HepG2 (cell line): ENCODE measurements at regions not wholly inside any gene's neighbourhood (a gene's known extent, or its start where the extent isn't known, plus 50 kb on each side); places are given as distances from the start of the nearest gene placed in this dataset.
A peak's percentile ranks its signal among the peaks of the same experiment; 100 is the strongest.

Source experiments
- ATAC-seq: fragments of 200-7000 bp; cut with Tn5 transposase; 3 replicates; pipeline ENCODE4 v1.9.1; 2020; ENCODE audit warnings: mild to moderate bottlenecking, moderate library complexity
- BruUV-seq: library from RNA; stranded (reverse); fragments of 400-500 nt; replicated peaks from 2 replicates; lab custom pipeline; 2021; lab: Mats Ljungman, UMichigan
- CTCF ChIA-PET: fragments of 300-600 bp; formaldehyde crosslinking; extraction: SDS; loops from one replicate; lab custom pipeline; 2021; ENCODE audit warnings: low total read pairs, inconsistent platforms, low intra/inter-chr PET ratio; lab: Yijun Ruan, JAX
- POLR2A ChIA-PET: fragments of 350-600 bp; sonication (Branson Sonifier 250); formaldehyde crosslinking; loops from one replicate; lab custom pipeline; 2020; ENCODE audit warnings: antibody characterized with exemption, inconsistent platforms; lab: Yijun Ruan, JAX
- DNase-seq: peaks from one replicate; pipeline ENCODE4 v3.0.0-alpha.2; 2015; ENCODE audit warnings: low spot score
- FAIRE-seq: peaks from 3 replicates; lab custom pipeline; 2011; peaks lifted over from hg19 to GRCh38; lab: Jason Lieb, UNC
- H2AFZ ChIP-seq: one replicate; pipeline ENCODE4 v1.6.1; 2011; ENCODE audit warnings: low read length, inconsistent platforms
- H3K27ac ChIP-seq: fragments of 300-600 bp; 3 replicates; pipeline ENCODE4 v1.8.0; 2011; ENCODE audit warnings: mixed run types, mild to moderate bottlenecking, mixed read lengths, low read length, inconsistent platforms; ENCODE audit not compliant: insufficient read depth; ENCODE audit errors: extremely low read length
- H3K27me3 ChIP-seq, 2 experiments: fragments of 200-600 bp in 1 of 2; 2 replicates in 1 of 2; 3 replicates in 1 of 2; pipeline versions ENCODE4 v1.6.0 to v1.8.0; 2011; ENCODE audit warnings: low read length in 2 of 2, mild to moderate bottlenecking in 2 of 2, moderate library complexity in 2 of 2, inconsistent platforms in 1 of 2; ENCODE audit not compliant: insufficient read depth in 2 of 2, control insufficient read depth in 1 of 2
- H3K36me3 ChIP-seq, 2 experiments: fragments of 200-600 bp in 1 of 2; replicated peaks in 1 of 2; 2 replicates in 1 of 2; 3 replicates in 1 of 2; pipeline versions ENCODE4 v1.5.1 to v1.8.0; 2011; ENCODE audit warnings: low read length in 2 of 2, inconsistent platforms in 1 of 2; ENCODE audit not compliant: insufficient read depth in 2 of 2, control insufficient read depth in 1 of 2
- H3K4me1 ChIP-seq: 2 replicates; pipeline ENCODE4 v1.5.1; 2012; ENCODE audit warnings: low read length, inconsistent platforms; ENCODE audit not compliant: insufficient read depth
- H3K4me2 ChIP-seq: 2 replicates; pipeline ENCODE4 v1.6.0; 2011; ENCODE audit warnings: low read depth, low read length, inconsistent platforms
- H3K4me3 ChIP-seq, 3 experiments: fragments of 200-600 bp in 1 of 3; sonication (generic), shearing (Covaris generic) in 1 of 3; replicated peaks in 1 of 3; 2 replicates each; pipeline ENCODE4 v1.5.1; 2011 to 2016; ENCODE audit warnings: low read length in 3 of 3, inconsistent platforms in 2 of 3, low read depth in 2 of 3, mild to moderate bottlenecking in 2 of 3, control low read depth in 1 of 3, mixed read lengths in 1 of 3; ENCODE audit not compliant: insufficient read depth in 1 of 3
- H3K79me2 ChIP-seq: one replicate; pipeline ENCODE4 v1.6.1; 2011; ENCODE audit warnings: low read length, inconsistent platforms; ENCODE audit not compliant: insufficient read depth
- H3K9ac ChIP-seq: 2 replicates; pipeline ENCODE4 v1.6.0; 2011; ENCODE audit warnings: mild to moderate bottlenecking, low read depth, low read length, inconsistent platforms; ENCODE audit not compliant: insufficient read depth
- H3K9me3 ChIP-seq: 2 replicates; pipeline ENCODE4 v1.5.1; 2012; ENCODE audit warnings: mild to moderate bottlenecking, low read length
- H4K20me1 ChIP-seq: 2 replicates; pipeline ENCODE4 v1.6.0; 2011; ENCODE audit warnings: inconsistent platforms, mild to moderate bottlenecking, low read length, moderate library complexity; ENCODE audit not compliant: insufficient read depth
- ELF3 ChIP-seq: IDR thresholded peaks from 2 replicates; pipeline ENCODE4 v1.6.1; 2016; ENCODE audit warnings: missing genetic modification reagents, missing compliant biosample characterization
- IRF2 ChIP-seq: IDR thresholded peaks from 2 replicates; pipeline ENCODE4 v1.6.1; 2018; ENCODE audit warnings: missing genetic modification reagents, missing compliant biosample characterization
- KLF12 ChIP-seq: sonication (generic); formaldehyde crosslinking; IDR thresholded peaks from 2 replicates; pipeline ENCODE4 v1.4.0; 2020; ENCODE audit warnings: missing genetic modification reagents, borderline replicate concordance
- PHF20 ChIP-seq: sonication (generic); formaldehyde crosslinking; IDR thresholded peaks from 2 replicates; pipeline ENCODE4 v1.5.0; 2020; ENCODE audit warnings: mild to moderate bottlenecking, missing genetic modification reagents
- RBM22 ChIP-seq: fragments of 200-400 bp; formaldehyde crosslinking; optimal IDR thresholded peaks from 2 replicates; pipeline ENCODE3; 2017; ENCODE audit warnings: mild to moderate bottlenecking, low read length, moderate library complexity
- SNRNP70 ChIP-seq: fragments of 200-400 bp; formaldehyde crosslinking; IDR thresholded peaks from 2 replicates; pipeline ENCODE4 v1.6.1; 2017; ENCODE audit warnings: mild to moderate bottlenecking, low read depth, low read length, moderate library complexity
- SOX13 ChIP-seq, 3 experiments: fragments of 450-650 bp in 1 of 3; sonication (generic) in 1 of 3; formaldehyde crosslinking in 1 of 3; IDR thresholded peaks in 2 of 3; conservative IDR thresholded peaks in 1 of 3; 2 replicates each; pipeline versions ENCODE4 v1.5.0 to v1.6.1; 2016 to 2020; ENCODE audit warnings: antibody characterized with exemption in 1 of 3, mild to moderate bottlenecking in 1 of 3, missing compliant biosample characterization in 1 of 3, missing genetic modification reagents in 1 of 3, moderate library complexity in 1 of 3
- TRIM24 ChIP-seq: sonication (generic); formaldehyde crosslinking; IDR thresholded peaks from 2 replicates; pipeline ENCODE4 v1.8.0; 2022; ENCODE audit warnings: mild to moderate bottlenecking, missing genetic modification reagents
- ZEB1 ChIP-seq: IDR thresholded peaks from 2 replicates; pipeline ENCODE4 v1.6.1; 2012; ENCODE audit warnings: mild to moderate bottlenecking, low read depth, inconsistent platforms; ENCODE audit not compliant: insufficient replicate concordance
- ZNF264 ChIP-seq: sonication (generic); formaldehyde crosslinking; IDR thresholded peaks from 2 replicates; pipeline ENCODE4 v1.4.0; 2020; ENCODE audit warnings: missing genetic modification reagents
- ZNF292 ChIP-seq: sonication (generic); formaldehyde crosslinking; IDR thresholded peaks from 2 replicates; pipeline ENCODE4 v1.8.1; 2022; ENCODE audit warnings: mild to moderate bottlenecking, low read depth, missing genetic modification reagents, borderline replicate concordance
- ZNF354B ChIP-seq: sonication (generic); formaldehyde crosslinking; IDR thresholded peaks from 2 replicates; pipeline ENCODE4 v1.8.0; 2022; ENCODE audit warnings: mild to moderate bottlenecking, missing genetic modification reagents
- ZNF615 ChIP-seq: sonication (generic); formaldehyde crosslinking; IDR thresholded peaks from 2 replicates; pipeline ENCODE4 v1.5.0; 2020; ENCODE audit warnings: mild to moderate bottlenecking, missing genetic modification reagents, borderline replicate concordance
- ZNF83 ChIP-seq: sonication (generic); formaldehyde crosslinking; IDR thresholded peaks from 2 replicates; pipeline ENCODE4 v1.4.0; 2020; ENCODE audit warnings: missing genetic modification reagents, mild to moderate bottlenecking, borderline replicate concordance
- WGBS: methylation state at CpG from one replicate; pipeline ENCODE4 v1.1.6; 2017; ENCODE audit warnings: low lambda C conversion rate; 5-methylcytosine and 5-hydroxymethylcytosine counted together
- in situ Hi-C: cut with HindIII; loops from 2 replicates; pipeline ENCODE4 v1.10.0; 2017; ENCODE audit warnings: low pct_unique_long_range_greater_than_20kb; ENCODE audit not compliant: extremely low pct_ligation_motif_present
- intact Hi-C: fragments of 100-400 bp; cut with micrococcal nuclease; formaldehyde crosslinking; loops from one replicate; pipeline ENCODE4 v1.10.0; 2022; ENCODE audit not compliant: unreplicated experiment
- TF ChIP-seq, protein P1 (sequence below): sonication (generic); formaldehyde crosslinking; IDR thresholded peaks from 2 replicates; pipeline ENCODE4 v1.5.0; 2020; ENCODE audit warnings: mild to moderate bottlenecking, missing genetic modification reagents
- TF ChIP-seq, protein P2 (sequence below): sonication (generic); formaldehyde crosslinking; conservative IDR thresholded peaks from 2 replicates; pipeline ENCODE4 v1.4.0; 2020; ENCODE audit warnings: missing genetic modification reagents
- TF ChIP-seq, protein P3 (sequence below): sonication (generic); formaldehyde crosslinking; IDR thresholded peaks from 2 replicates; pipeline ENCODE4 v1.5.0; 2020; ENCODE audit warnings: missing genetic modification reagents
- TF ChIP-seq, protein P4 (sequence below): sonication (generic); formaldehyde crosslinking; IDR thresholded peaks from 2 replicates; pipeline ENCODE4 v1.4.0; 2020; ENCODE audit warnings: mild to moderate bottlenecking, missing genetic modification reagents

DNA sequence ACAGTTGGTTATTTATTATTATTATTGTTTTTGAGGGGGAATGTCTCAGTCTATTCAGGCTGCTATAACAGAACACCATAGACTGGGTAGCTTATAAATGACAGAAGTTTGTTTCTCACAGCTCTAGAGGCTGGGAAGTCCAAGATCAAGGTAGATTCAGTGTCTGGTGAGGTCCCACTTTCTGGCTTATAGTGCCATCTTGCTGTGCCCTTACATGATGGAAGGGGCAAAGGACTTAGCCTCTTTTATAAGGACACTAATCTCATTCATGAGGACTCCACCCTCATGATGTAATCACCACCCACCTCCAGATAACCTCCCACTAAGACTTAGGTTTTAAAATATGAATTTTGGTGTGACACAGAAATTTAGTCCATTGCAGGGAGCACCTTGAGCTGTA is 224.6 kb downstream of the HAPSTR1 start (continued):
- TF ChIP-seq, protein P1, sequence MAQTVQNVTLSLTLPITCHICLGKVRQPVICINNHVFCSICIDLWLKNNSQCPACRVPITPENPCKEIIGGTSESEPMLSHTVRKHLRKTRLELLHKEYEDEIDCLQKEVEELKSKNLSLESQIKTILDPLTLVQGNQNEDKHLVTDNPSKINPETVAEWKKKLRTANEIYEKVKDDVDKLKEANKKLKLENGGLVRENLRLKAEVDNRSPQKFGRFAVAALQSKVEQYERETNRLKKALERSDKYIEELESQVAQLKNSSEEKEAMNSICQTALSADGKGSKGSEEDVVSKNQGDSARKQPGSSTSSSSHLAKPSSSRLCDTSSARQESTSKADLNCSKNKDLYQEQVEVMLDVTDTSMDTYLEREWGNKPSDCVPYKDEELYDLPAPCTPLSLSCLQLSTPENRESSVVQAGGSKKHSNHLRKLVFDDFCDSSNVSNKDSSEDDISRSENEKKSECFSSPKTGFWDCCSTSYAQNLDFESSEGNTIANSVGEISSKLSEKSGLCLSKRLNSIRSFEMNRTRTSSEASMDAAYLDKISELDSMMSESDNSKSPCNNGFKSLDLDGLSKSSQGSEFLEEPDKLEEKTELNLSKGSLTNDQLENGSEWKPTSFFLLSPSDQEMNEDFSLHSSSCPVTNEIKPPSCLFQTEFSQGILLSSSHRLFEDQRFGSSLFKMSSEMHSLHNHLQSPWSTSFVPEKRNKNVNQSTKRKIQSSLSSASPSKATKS (CRISPR knock-in tag) = no peak
- no peak for TF ChIP-seq ZNF354B (CRISPR knock-in tag)
- TF ChIP-seq, protein P2, sequence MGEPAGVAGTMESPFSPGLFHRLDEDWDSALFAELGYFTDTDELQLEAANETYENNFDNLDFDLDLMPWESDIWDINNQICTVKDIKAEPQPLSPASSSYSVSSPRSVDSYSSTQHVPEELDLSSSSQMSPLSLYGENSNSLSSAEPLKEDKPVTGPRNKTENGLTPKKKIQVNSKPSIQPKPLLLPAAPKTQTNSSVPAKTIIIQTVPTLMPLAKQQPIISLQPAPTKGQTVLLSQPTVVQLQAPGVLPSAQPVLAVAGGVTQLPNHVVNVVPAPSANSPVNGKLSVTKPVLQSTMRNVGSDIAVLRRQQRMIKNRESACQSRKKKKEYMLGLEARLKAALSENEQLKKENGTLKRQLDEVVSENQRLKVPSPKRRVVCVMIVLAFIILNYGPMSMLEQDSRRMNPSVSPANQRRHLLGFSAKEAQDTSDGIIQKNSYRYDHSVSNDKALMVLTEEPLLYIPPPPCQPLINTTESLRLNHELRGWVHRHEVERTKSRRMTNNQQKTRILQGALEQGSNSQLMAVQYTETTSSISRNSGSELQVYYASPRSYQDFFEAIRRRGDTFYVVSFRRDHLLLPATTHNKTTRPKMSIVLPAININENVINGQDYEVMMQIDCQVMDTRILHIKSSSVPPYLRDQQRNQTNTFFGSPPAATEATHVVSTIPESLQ = 0 out of 2 replicates have a peak, but pooled peaks have one; percentile 2
- TF ChIP-seq ZNF615 (CRISPR knock-in tag) = no peak
- TF ChIP-seq ZNF292 (CRISPR knock-in tag) = no peak
- peak; percentile 75 for TF ChIP-seq ZNF264

DNA sequence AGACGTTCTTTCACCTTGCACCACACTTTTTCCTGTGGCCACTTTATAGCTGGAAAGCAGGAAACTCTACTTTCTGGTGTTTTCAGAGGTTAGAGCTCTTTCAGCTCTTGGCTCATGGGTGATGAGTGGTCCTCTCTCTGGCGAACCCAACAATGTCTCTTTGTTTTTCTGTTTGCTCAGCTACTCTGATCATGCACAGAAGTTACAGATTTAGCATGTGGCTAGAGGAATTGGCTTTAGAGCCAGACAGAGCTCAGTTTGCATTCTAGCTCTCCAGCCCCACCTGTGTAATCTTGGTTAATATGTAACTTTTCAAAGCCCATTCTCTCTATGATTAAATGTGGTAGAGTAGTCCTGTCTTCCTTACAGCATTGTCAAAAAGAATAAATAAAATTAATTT is 225.2 kb downstream of the HAPSTR1 start:
- ATAC-seq (peak; percentile 99), FAIRE-seq (peak; percentile 94), DNase-seq (peak; percentile 97)
- in situ Hi-C loops (no loop called here), intact Hi-C loops (no loop called here)
- H3K4me2 ChIP-seq = no peak overlapping the region
- H3K79me2 ChIP-seq = no peaks in the 10 kb centered on the region
- peaks cover 12% of the 10 kb centered on the region for H3K4me1 ChIP-seq
- H2AFZ ChIP-seq = no peak overlapping the region
- no peak overlapping the region for H3K9ac ChIP-seq
- no peaks in the 10 kb centered on the region for H3K36me3 ChIP-seq
- BruUV-seq = no TSS peak
- peaks cover 40% of the 10 kb centered on the region for H3K9me3 ChIP-seq
- ChIA-PET CTCF (no interaction called here), POLR2A (no interaction called here)
- H3K4me3 ChIP-seq = no peak overlapping the region
- no peaks in the 10 kb centered on the region for H4K20me1 ChIP-seq
- 0% methylated on average over 2 of the region's 2 CpGs for WGBS
- H3K27ac ChIP-seq = peak overlapping the region; percentile 1
- H3K27me3 ChIP-seq = no peaks in the 10 kb centered on the region
- no peak for TF ChIP-seq ZNF83 (CRISPR knock-in tag)
- peak; percentile 76 for TF ChIP-seq ELF3 (CRISPR knock-in tag)
- TF ChIP-seq, protein P3, sequence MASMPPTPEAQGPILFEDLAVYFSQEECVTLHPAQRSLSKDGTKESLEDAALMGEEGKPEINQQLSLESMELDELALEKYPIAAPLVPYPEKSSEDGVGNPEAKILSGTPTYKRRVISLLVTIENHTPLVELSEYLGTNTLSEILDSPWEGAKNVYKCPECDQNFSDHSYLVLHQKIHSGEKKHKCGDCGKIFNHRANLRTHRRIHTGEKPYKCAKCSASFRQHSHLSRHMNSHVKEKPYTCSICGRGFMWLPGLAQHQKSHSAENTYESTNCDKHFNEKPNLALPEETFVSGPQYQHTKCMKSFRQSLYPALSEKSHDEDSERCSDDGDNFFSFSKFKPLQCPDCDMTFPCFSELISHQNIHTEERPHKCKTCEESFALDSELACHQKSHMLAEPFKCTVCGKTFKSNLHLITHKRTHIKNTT (CRISPR knock-in tag) = no peak
- no peak for TF ChIP-seq ZEB1
- no peak for TF ChIP-seq PHF20
- no peak for TF ChIP-seq TRIM24 (CRISPR knock-in tag)
- TF ChIP-seq SOX13 (IDR thresholded peaks at IDR 0.05) = peak; percentile 79
- TF ChIP-seq SOX13 (CRISPR knock-in tag; conservative IDR thresholded peaks at IDR 0.05 in 1 of 2, IDR thresholded peaks at IDR 0.05 in 1 of 2) = peak in 1 of 2 experiments; percentile 98; a peak in 2 of 4 replicates
- TF ChIP-seq, protein P4, sequence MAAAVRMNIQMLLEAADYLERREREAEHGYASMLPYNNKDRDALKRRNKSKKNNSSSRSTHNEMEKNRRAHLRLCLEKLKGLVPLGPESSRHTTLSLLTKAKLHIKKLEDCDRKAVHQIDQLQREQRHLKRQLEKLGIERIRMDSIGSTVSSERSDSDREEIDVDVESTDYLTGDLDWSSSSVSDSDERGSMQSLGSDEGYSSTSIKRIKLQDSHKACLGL (CRISPR knock-in tag) = no peak
- TF ChIP-seq SNRNP70 = no peak
- peak; percentile 30; the same call in 1 of the 2 replicates for TF ChIP-seq IRF2 (CRISPR knock-in tag)
- no peak for TF ChIP-seq KLF12 (CRISPR knock-in tag)
- TF ChIP-seq RBM22 = no peak
